Endodermal cell (in vitro differentiated cells): ENCODE measurements at regions not wholly inside any gene's neighbourhood (a gene's known extent, or its start where the extent isn't known, plus 50 kb on each side); places are given as distances from the start of the nearest gene placed in this dataset.

Experiments used
- DNase-seq: peaks from one replicate; pipeline ENCODE4 v3.0.0-alpha.2; 2017
- H3K27ac ChIP-seq: 2 replicates; pipeline ENCODE4 v1.5.1; 2013; ENCODE audit warnings: mild to moderate bottlenecking, low read depth, low read length, moderate library complexity
- H3K27me3 ChIP-seq: 2 replicates; pipeline ENCODE4 v1.6.1; 2013; ENCODE audit warnings: mild to moderate bottlenecking, low read length, moderate library complexity; ENCODE audit not compliant: insufficient read depth, control insufficient read depth, poor library complexity, severe bottlenecking
- H3K36me3 ChIP-seq: 2 replicates; pipeline ENCODE4 v1.7.0; 2013; ENCODE audit warnings: mild to moderate bottlenecking, low read length, moderate library complexity; ENCODE audit not compliant: control insufficient read depth, insufficient read depth
- H3K4me1 ChIP-seq: one replicate; pipeline ENCODE4 v1.7.0; 2013; ENCODE audit warnings: low read length; ENCODE audit not compliant: control insufficient read depth, insufficient read depth
- H3K4me3 ChIP-seq: 2 replicates; pipeline ENCODE4 v1.5.1; 2013; ENCODE audit warnings: mild to moderate bottlenecking, low read length, moderate library complexity
- H3K9ac ChIP-seq: 2 replicates; pipeline ENCODE4 v1.6.1; 2013; ENCODE audit warnings: mild to moderate bottlenecking, low read length, moderate library complexity; ENCODE audit not compliant: poor library complexity, severe bottlenecking; ENCODE audit errors: extremely low read depth
- H3K9me3 ChIP-seq: 2 replicates; pipeline ENCODE4 v1.6.1; 2013; ENCODE audit warnings: mild to moderate bottlenecking, low read length, moderate library complexity; ENCODE audit not compliant: control insufficient read depth
- H3K27ac Mint-ChIP-seq: 2 replicates; pipeline ENCODE4 v1.8.0; 2020; ENCODE audit warnings: mixed read lengths
- H3K27me3 Mint-ChIP-seq: 2 replicates; pipeline ENCODE4 v1.8.0; 2021; ENCODE audit warnings: mild to moderate bottlenecking, mixed read lengths; ENCODE audit not compliant: insufficient read depth
- H3K36me3 Mint-ChIP-seq: 2 replicates; pipeline ENCODE4 v1.8.0; 2020; ENCODE audit warnings: low read depth, mixed read lengths
- H3K4me1 Mint-ChIP-seq: 2 replicates; pipeline ENCODE4 v1.8.0; 2020; ENCODE audit warnings: mixed read lengths
- H3K4me3 Mint-ChIP-seq: 2 replicates; pipeline ENCODE4 v1.8.0; 2020; ENCODE audit warnings: mild to moderate bottlenecking, moderate library complexity, mixed read lengths
- H3K9me3 Mint-ChIP-seq: 2 replicates; pipeline ENCODE4 v1.8.0; 2020; ENCODE audit warnings: mild to moderate bottlenecking, mixed read lengths
- WGBS, 2 experiments: methylation state at CpG; one replicate each; pipeline versions ENCODE4 v1.1.5 to v1.1.7; 2013; ENCODE audit warnings: missing lambda C conversion rate in 2 of 2, mixed read lengths in 1 of 2; ENCODE audit not compliant: insufficient coverage in 1 of 2, insufficient read length in 1 of 2; 5-methylcytosine and 5-hydroxymethylcytosine counted together
- TF ChIP-seq, protein P1 (sequence below): fragments of 200-600 bp; sonication (generic); conservative IDR thresholded peaks from 2 replicates; pipeline ENCODE4 v1.5.0; 2021; ENCODE audit warnings: antibody characterized with exemption, mild to moderate bottlenecking

DNA sequence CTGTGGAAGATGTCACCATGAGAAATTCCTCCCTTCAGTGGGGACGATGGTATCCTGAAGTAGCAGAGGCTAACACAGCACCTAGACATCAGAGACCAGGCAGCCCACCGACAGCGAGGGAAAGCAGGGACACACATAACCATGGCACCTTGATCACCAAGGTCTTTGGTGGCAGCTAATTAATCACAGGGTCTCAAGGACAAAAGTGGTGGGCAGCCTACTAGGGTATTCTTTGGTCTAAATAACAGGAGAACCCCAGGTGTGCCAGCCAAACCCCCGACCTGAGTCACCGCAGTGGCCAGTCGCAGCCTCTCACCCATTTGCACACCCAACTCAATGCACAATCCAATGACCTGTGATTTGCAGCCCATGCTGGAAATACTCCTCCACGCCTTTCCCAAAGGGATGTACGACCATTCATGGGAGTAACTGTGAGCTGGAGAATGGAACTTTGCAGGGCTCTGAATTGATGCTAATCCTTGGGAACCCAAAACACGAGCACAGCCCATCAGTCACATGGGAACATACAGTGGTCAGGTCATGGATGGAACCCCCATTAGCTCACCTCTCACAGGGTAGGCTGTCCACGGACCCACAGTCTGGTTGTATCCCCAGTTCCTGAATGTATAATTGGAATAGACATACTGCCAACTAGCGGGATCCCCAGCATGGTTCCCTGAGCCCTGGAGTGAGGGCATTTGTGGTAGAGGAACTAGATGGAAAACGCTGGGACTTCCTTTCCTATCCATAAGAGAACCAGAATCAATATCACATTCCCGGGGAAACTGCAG is 58.7 kb upstream of the C14orf180 start:
- no peaks in the 10 kb centered on the region for H3K36me3 Mint-ChIP-seq
- no peaks in the 10 kb centered on the region for H3K27me3 ChIP-seq
- no peaks in the 10 kb centered on the region for H3K4me1 ChIP-seq
- no peaks in the 10 kb centered on the region for H3K36me3 ChIP-seq
- H3K9ac ChIP-seq = no peak overlapping the region
- 93 to 95% methylated on average over 7 to 13 of the region's 13 CpGs for WGBS, 2 experiments
- H3K4me3 Mint-ChIP-seq = no peak overlapping the region
- no peak overlapping the region for H3K27ac Mint-ChIP-seq
- peaks cover 33% of the 10 kb centered on the region for H3K9me3 Mint-ChIP-seq
- no peaks in the 10 kb centered on the region for H3K27me3 Mint-ChIP-seq
- no peaks in the 10 kb centered on the region for H3K4me1 Mint-ChIP-seq
- DNase-seq = peak; percentile 14
- H3K9me3 ChIP-seq = peaks cover 7% of the 10 kb centered on the region
- H3K4me3 ChIP-seq = no peak overlapping the region
- TF ChIP-seq, protein P1, sequence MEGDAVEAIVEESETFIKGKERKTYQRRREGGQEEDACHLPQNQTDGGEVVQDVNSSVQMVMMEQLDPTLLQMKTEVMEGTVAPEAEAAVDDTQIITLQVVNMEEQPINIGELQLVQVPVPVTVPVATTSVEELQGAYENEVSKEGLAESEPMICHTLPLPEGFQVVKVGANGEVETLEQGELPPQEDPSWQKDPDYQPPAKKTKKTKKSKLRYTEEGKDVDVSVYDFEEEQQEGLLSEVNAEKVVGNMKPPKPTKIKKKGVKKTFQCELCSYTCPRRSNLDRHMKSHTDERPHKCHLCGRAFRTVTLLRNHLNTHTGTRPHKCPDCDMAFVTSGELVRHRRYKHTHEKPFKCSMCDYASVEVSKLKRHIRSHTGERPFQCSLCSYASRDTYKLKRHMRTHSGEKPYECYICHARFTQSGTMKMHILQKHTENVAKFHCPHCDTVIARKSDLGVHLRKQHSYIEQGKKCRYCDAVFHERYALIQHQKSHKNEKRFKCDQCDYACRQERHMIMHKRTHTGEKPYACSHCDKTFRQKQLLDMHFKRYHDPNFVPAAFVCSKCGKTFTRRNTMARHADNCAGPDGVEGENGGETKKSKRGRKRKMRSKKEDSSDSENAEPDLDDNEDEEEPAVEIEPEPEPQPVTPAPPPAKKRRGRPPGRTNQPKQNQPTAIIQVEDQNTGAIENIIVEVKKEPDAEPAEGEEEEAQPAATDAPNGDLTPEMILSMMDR = no peak
- no peak overlapping the region for H3K27ac ChIP-seq

DNA sequence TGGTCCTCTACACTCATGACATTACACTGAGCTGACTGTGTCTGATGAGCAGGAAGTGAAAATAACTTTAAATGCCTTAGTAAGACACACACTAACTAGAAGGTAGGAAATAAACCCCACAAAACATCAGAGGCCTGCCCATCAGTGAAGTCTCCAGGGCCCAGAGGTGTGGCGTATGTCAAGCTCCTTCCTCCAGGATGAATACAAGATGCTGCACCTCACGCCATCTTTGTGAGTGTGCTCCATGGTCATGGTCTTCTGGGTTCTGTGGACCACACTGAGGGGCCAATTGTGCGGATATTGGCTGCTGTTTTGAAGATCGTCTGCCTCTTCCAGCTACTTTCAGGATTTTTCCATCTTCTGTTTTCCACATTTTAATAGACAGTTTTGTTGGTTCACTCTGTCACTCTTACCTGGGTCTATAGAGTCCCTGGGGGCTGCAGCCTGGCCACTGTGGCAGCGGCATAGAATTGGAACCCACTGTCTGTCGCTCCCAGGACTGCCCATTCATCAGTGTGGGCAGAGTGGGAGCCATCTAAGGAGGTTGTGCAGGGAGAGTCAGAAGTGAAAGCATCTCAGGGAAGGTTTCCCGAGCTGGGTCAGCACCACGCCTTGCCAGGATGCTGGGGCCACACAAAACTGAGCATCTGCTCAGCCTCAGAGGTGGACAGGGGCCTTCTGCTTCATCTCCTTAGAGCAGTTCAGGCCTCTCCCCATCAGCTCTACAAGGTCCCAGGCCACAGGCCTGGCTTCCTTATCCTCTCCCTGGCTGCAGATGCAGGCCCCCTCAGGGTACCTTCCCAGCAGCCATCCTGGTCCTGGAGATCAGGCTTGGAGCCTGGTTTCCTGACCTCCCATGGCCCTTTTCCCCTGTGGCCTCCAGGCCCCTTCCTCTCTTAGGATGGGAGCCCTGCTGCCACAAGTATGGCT is 57.5 kb upstream of the C14orf180 start:
- Mint-ChIP-seq H3K27ac (no peak overlapping the region), H3K36me3 (no peaks in the 10 kb centered on the region), H3K27me3 (no peaks in the 10 kb centered on the region), H3K9me3 (peaks cover 33% of the 10 kb centered on the region), H3K4me3 (no peak overlapping the region), H3K4me1 (no peaks in the 10 kb centered on the region)
- peak; percentile 16 for DNase-seq
- H3K27me3 ChIP-seq = no peaks in the 10 kb centered on the region
- H3K4me1 ChIP-seq = no peaks in the 10 kb centered on the region
- no peak overlapping the region for H3K27ac ChIP-seq
- 86 to 96% methylated on average over 8 of the region's 8 CpGs for WGBS, 2 experiments
- H3K9ac ChIP-seq = no peak overlapping the region
- H3K9me3 ChIP-seq = peaks cover 13% of the 10 kb centered on the region
- no peak overlapping the region for H3K4me3 ChIP-seq
- H3K36me3 ChIP-seq = no peaks in the 10 kb centered on the region
- TF ChIP-seq, protein P1 = no peak

DNA sequence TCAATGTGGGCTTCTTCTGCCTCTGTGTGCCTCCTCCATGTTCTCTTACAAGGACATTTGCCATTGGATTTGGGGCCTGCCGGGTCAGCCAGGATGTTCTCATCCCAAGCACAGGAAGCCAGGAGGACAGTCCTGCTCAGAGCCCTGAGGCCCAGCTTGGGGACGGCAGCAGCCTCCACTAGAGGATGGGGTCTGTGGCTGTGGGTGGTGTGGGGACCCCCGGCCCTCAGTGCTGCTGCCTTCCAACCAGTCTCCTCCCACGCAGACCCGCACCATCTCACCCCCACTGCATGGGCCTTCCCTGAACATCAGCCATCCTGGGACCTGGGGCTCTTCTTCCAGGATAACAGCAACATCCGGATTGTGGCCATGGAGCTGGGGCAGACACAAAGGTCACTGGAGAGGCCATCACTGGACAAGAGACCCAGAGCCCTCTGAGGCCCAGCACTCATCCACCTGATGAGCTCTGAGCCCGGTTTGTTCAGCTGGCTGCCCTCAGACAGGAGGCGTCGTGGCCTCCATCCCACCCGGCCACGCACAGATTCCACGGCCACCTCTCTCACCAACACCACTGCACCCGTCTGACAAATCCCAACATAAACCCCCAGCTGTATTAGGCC is 56.5 kb upstream of the C14orf180 start:
- Histone ChIP-seq H3K27ac (no peak overlapping the region), H3K27me3 (no peaks in the 10 kb centered on the region), H3K9me3 (peaks cover 23% of the 10 kb centered on the region), H3K36me3 (no peaks in the 10 kb centered on the region), H3K9ac (no peak overlapping the region), H3K4me1 (no peaks in the 10 kb centered on the region), H3K4me3 (no peak overlapping the region)
- DNase-seq = no peak
- Mint-ChIP-seq H3K36me3 (no peaks in the 10 kb centered on the region), H3K9me3 (peaks cover 33% of the 10 kb centered on the region), H3K27me3 (no peaks in the 10 kb centered on the region), H3K4me3 (no peak overlapping the region), H3K4me1 (no peaks in the 10 kb centered on the region), H3K27ac (no peak overlapping the region)
- WGBS, 2 experiments = 91 to 98% methylated on average over 6 to 12 of the region's 13 CpGs
- TF ChIP-seq, protein P1 = no peak
